AG04450 (cell line): ENCODE measurements at regions not wholly inside any gene's neighbourhood (a gene's known extent, or its start where the extent isn't known, plus 50 kb on each side); places are given as distances from the start of the nearest gene placed in this dataset.

ENCODE experiments used
- CTCF ChIA-PET: fragments of 300-600, 350-600 bp; formaldehyde crosslinking; extraction: SDS; loops from one replicate; lab custom pipeline; 2022; ENCODE audit warnings: antibody characterized with exemption, inconsistent platforms; lab: Charles Lee
- POLR2A ChIA-PET: fragments of 350-600 bp; formaldehyde crosslinking; extraction: SDS; loops from one replicate; lab custom pipeline; 2021; ENCODE audit warnings: antibody characterized with exemption, inconsistent platforms; lab: Yijun Ruan, JAX
- DNase-seq: peaks from one replicate; pipeline ENCODE4 v3.0.0-alpha.2; 2011; ENCODE audit warnings: low read depth, low spot score
- H3K27ac ChIP-seq: one replicate; pipeline ENCODE4 v1.5.1; 2012; ENCODE audit warnings: low read depth, low read length, control low read depth
- H3K27me3 ChIP-seq: one replicate; pipeline ENCODE4 v1.6.0; 2012; ENCODE audit warnings: low read length; ENCODE audit not compliant: control insufficient read depth, insufficient read depth
- H3K4me3 ChIP-seq: 2 replicates; pipeline ENCODE4 v1.5.1; 2011; ENCODE audit warnings: mild to moderate bottlenecking, low read depth, low read length, control low read depth
- H3K9me3 ChIP-seq: 2 replicates; pipeline ENCODE4 v1.5.1; 2012; ENCODE audit warnings: low read length; ENCODE audit not compliant: control insufficient read depth, insufficient read depth
- TF ChIP-seq, protein P1 (sequence below): IDR thresholded peaks from 2 replicates; pipeline ENCODE4 v1.5.1; 2011; ENCODE audit warnings: low read depth, low read length, control low read depth, inconsistent platforms

DNA sequence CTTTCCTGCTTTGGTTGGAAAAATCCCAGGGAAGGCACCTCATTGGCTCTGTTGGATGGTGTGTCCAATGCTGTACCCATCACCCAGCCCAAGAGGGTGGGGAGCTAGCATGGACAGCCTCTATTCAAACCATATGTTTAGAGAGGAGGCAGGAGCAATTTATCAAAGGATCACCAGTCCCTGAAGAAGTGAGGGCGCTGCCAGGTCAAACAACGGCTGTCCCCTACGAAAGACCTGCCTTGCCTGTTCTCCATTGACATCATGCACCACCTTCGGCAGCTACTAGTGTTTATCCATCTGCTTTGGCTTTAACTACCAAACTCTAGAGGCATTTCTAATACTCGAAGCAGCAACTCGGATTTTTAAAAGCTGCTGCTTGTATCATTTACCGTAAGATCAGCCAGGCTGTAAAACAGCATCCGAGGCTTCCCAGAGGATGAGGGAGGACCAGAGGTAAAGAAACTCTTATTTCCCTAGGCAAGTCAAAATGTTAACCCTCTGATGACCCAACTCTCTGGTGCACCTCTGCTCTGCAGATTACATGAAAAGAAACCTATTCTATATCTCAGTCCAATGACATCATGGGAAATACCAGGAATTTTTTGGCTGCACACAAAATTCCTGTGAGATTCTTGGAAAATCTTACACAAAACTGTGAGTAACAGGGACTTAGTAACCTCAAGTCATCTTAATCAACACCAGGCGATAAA lies 720.9 kb upstream of the TBX3 start:
- TF ChIP-seq, protein P1, sequence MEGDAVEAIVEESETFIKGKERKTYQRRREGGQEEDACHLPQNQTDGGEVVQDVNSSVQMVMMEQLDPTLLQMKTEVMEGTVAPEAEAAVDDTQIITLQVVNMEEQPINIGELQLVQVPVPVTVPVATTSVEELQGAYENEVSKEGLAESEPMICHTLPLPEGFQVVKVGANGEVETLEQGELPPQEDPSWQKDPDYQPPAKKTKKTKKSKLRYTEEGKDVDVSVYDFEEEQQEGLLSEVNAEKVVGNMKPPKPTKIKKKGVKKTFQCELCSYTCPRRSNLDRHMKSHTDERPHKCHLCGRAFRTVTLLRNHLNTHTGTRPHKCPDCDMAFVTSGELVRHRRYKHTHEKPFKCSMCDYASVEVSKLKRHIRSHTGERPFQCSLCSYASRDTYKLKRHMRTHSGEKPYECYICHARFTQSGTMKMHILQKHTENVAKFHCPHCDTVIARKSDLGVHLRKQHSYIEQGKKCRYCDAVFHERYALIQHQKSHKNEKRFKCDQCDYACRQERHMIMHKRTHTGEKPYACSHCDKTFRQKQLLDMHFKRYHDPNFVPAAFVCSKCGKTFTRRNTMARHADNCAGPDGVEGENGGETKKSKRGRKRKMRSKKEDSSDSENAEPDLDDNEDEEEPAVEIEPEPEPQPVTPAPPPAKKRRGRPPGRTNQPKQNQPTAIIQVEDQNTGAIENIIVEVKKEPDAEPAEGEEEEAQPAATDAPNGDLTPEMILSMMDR, result no peak
- H3K27me3 ChIP-seq, result no peaks in the 10 kb centered on the region
- peak; percentile 65 for DNase-seq
- POLR2A ChIA-PET, result interaction anchor here (0.6 kb wide), 1 partner anchor 248 kb away, joined by 5 read pairs; no protein-coding TSS in a partner anchor
- H3K4me3 ChIP-seq, result no peak overlapping the region
- CTCF ChIA-PET, result no interaction called here
- H3K9me3 ChIP-seq, result peaks cover 3% of the 10 kb centered on the region; the same call in 1 of the 2 replicates
- H3K27ac ChIP-seq, result peak overlapping the region; percentile 71

GRCh38 chr12:115403689-115404088 lies 719.7 kb upstream of the TBX3 start:
- CTCF ChIA-PET, result no interaction called here
- POLR2A ChIA-PET, result no interaction called here
- peaks cover 3% of the 10 kb centered on the region; the same call in 1 of the 2 replicates for H3K9me3 ChIP-seq
- no peak for DNase-seq
- TF ChIP-seq, protein P1, result no peak
- H3K27me3 ChIP-seq, result no peaks in the 10 kb centered on the region
- no peak overlapping the region for H3K4me3 ChIP-seq
- H3K27ac ChIP-seq, result no peak overlapping the region

- Histone ChIP-seq H3K27ac (no peak overlapping the region), H3K27me3 (no peaks in the 10 kb centered on the region), H3K4me3 (no peak overlapping the region), H3K9me3 (peaks cover 3% of the 10 kb centered on the region; the same call in 1 of the 2 replicates)
- no peak for DNase-seq
- POLR2A ChIA-PET, result no interaction called here
- TF ChIP-seq, protein P1, result no peak
- CTCF ChIA-PET, result no interaction called here
These were observed 719.3 kb upstream of the TBX3 start for GRCh38 chr12:115403253-115403652.

DNA sequence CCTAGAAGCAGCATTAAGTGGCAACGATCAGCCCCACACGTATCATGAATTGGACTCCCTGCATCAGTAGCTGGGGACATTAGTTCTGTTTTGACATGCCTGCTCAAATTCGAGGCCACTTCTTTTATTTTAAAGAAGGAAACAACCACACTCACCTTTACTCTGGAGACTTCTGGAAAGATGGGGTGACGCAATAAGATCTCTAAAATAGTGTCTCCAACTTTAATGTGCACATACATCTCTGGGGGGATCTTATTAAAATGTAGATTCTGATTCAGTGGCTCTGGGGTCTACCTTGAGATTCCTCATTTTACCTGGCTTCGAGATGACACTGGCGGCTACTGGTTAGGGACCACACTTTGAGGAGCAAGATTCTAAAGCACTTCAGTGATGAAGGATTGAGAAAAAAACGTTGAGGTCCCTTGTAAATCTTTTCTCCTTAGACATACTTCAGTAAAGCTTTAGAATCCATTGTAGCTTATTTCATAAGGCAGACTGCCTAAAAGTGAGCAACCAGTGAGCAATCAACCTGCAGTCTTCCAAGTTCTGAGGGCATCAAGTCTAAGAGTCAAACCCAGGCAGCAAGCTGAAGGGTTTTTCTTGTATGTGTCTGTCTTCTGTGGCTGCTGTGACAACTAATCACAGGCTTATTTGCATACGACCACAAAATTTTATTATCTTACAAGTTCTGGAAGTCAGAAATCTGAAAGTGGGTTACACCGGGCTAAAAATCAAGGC lies 718.6 kb upstream of the TBX3 start:
- Histone ChIP-seq H3K27ac (no peak overlapping the region), H3K9me3 (peaks cover 3% of the 10 kb centered on the region; the same call in 1 of the 2 replicates), H3K27me3 (no peaks in the 10 kb centered on the region), H3K4me3 (no peak overlapping the region)
- TF ChIP-seq, protein P1, result no peak
- ChIA-PET CTCF (interaction anchor here (0.6 kb wide), 1 partner anchor 718 kb away, joined by 5 read pairs; the partner anchor contains the start of gene TBX3), POLR2A (no interaction called here)
- no peak for DNase-seq

- ChIA-PET POLR2A (no interaction called here), CTCF (no interaction called here)
- H3K27me3 ChIP-seq, result no peaks in the 10 kb centered on the region
- no peak for DNase-seq
- TF ChIP-seq, protein P1, result no peak
- peaks cover 5% of the 10 kb centered on the region; the same call in 1 of the 2 replicates for H3K9me3 ChIP-seq
- H3K4me3 ChIP-seq, result no peak overlapping the region
- H3K27ac ChIP-seq, result no peak overlapping the region
These were observed 717.8 kb upstream of the TBX3 start for GRCh38 chr12:115401761-115402160.
